Endothelial cell of umbilical vein (primary cell): ENCODE measurements at regions not wholly inside any gene's neighbourhood (a gene's known extent, or its start where the extent isn't known, plus 50 kb on each side); places are given as distances from the start of the nearest gene placed in this dataset.
"Not testable (repeated sequence)": the region's sequence is repeated elsewhere in the genome, so short reads cannot be mapped to it uniquely, and the experiment has no call there.

Experiments used
- CTCF ChIP-seq, 2 donors: IDR thresholded peaks; 1 replicate in 1 of 2; 2 replicates in 1 of 2; pipeline ENCODE4 v1.5.1; 2011; ENCODE audit warnings: low read length in 2 of 2, mild to moderate bottlenecking in 2 of 2, moderate library complexity in 2 of 2, control low read depth in 1 of 2, inconsistent platforms in 1 of 2, low read depth in 1 of 2; ENCODE audit not compliant: insufficient read depth in 1 of 2; ENCODE audit errors: extremely low read depth in 1 of 2
- EZH2 ChIP-seq: IDR thresholded peaks from 2 replicates; pipeline ENCODE4 v1.6.1; 2012; ENCODE audit warnings: borderline replicate concordance, low read depth, mild to moderate bottlenecking, moderate library complexity, low read length, inconsistent platforms; ENCODE audit not compliant: severe bottlenecking

- not testable (repeated sequence) for TF ChIP-seq CTCF (IDR thresholded peaks at IDR 0.05; ENCODE audit: extremely low read depth in 1 of 2, insufficient read depth in 1 of 2, low read depth in 1 of 2, low read length in 2 of 2); EZH2
Observed at GRCh38 chr9:63296366-63296765, 1988.6 kb downstream of the FOXD4L5 start.
